NCI-H2107 (cell line): ENCODE measurements at regions not wholly inside any gene's neighbourhood (a gene's known extent, or its start where the extent isn't known, plus 50 kb on each side); places are given as distances from the start of the nearest gene placed in this dataset.
"Not testable (repeated sequence)": the region's sequence is repeated elsewhere in the genome, so short reads cannot be mapped to it uniquely, and the experiment has no call there.

Source experiments
- DNase-seq: peaks from one replicate; lab custom pipeline; 2025; lab: John Stamatoyannopoulos, UW

- DNase-seq = no peak
Observed at GRCh38 chr4:37771771-37772170, 54.7 kb upstream of the PGM2 start.

GRCh38 chr4:37770016-37770415, 56.5 kb upstream of the PGM2 start:
- DNase-seq = no peak

- no peak for DNase-seq
Observed at GRCh38 chr4:37769391-37769989, 57.0 kb upstream of the PGM2 start.

GRCh38 chr4:37767546-37767945, 58.9 kb upstream of the PGM2 start:
- peak; percentile 23 for DNase-seq

- no peak for DNase-seq
Observed at GRCh38 chr4:37767019-37767418, 59.5 kb upstream of the PGM2 start.

- DNase-seq = no peak
Observed at GRCh38 chr4:37765741-37766140, 60.7 kb upstream of the PGM2 start.

- no peak for DNase-seq
Observed at GRCh38 chr4:37763831-37764230, 62.7 kb upstream of the PGM2 start.

- DNase-seq = no peak
Observed at GRCh38 chr4:37762991-37763368, 63.5 kb upstream of the PGM2 start.

GRCh38 chr4:37762294-37762990, 64.0 kb upstream of the PGM2 start:
- DNase-seq = no peak

- no peak for DNase-seq
Observed at GRCh38 chr4:37760840-37761239, 65.6 kb upstream of the PGM2 start.

GRCh38 chr4:37759833-37760232, 66.7 kb upstream of the PGM2 start:
- DNase-seq = no peak

GRCh38 chr4:37758226-37758625, 68.3 kb upstream of the PGM2 start:
- DNase-seq = no peak

- DNase-seq = no peak
Observed at GRCh38 chr4:37757761-37758160, 68.7 kb upstream of the PGM2 start.

GRCh38 chr4:37757121-37757520, 69.4 kb upstream of the PGM2 start:
- no peak for DNase-seq

GRCh38 chr4:37754410-37755185, 68.4 kb upstream of the RELL1 start:
- DNase-seq = no peak

GRCh38 chr4:37749398-37749988, 63.3 kb upstream of the RELL1 start:
- DNase-seq = no peak

GRCh38 chr4:37748485-37748884, 62.3 kb upstream of the RELL1 start:
- DNase-seq = no peak

- DNase-seq = no peak
Observed at GRCh38 chr4:37747772-37748330, 61.7 kb upstream of the RELL1 start.

- DNase-seq = not testable (repeated sequence)
Observed at GRCh38 chr4:37746852-37747251, 60.7 kb upstream of the RELL1 start.

- no peak for DNase-seq
Observed at GRCh38 chr4:37745946-37746345, 59.8 kb upstream of the RELL1 start.

- DNase-seq = no peak
Observed at GRCh38 chr4:37742149-37742548, 56.0 kb upstream of the RELL1 start.

- DNase-seq = no peak
Observed at GRCh38 chr4:37741564-37741963, 55.4 kb upstream of the RELL1 start.

GRCh38 chr4:37740546-37740945, 54.4 kb upstream of the RELL1 start:
- DNase-seq = no peak
